GM19395 (cell line): ENCODE measurements at regions not wholly inside any gene's neighbourhood (a gene's known extent, or its start where the extent isn't known, plus 50 kb on each side); places are given as distances from the start of the nearest gene placed in this dataset.

Experiments
- ATAC-seq: cut with Tn5 transposase; IDR thresholded peaks from one replicate; pipeline ENCODE4 v1.9.1; 2021; ENCODE audit warnings: mild to moderate bottlenecking, moderate library complexity; ENCODE audit not compliant: unreplicated experiment

GRCh38 chr16:79449067-79449769 lies 151.3 kb downstream of the MAF start:
- no peak for ATAC-seq

- ATAC-seq = no peak
These were observed 156.0 kb downstream of the MAF start for GRCh38 chr16:79444572-79444971.

GRCh38 chr16:79439901-79440300 lies 160.6 kb downstream of the MAF start:
- ATAC-seq = no peak

GRCh38 chr16:79437764-79438751 lies 162.5 kb downstream of the MAF start:
- ATAC-seq = no peak

- ATAC-seq = no peak
These were observed 163.7 kb downstream of the MAF start for GRCh38 chr16:79436885-79437284.

- ATAC-seq = no peak
These were observed 165.8 kb downstream of the MAF start for GRCh38 chr16:79434771-79435170.

GRCh38 chr16:79434092-79434491 lies 166.4 kb downstream of the MAF start:
- no peak for ATAC-seq

GRCh38 chr16:79431923-79432322 lies 168.6 kb downstream of the MAF start:
- no peak for ATAC-seq

GRCh38 chr16:79430191-79430678 lies 170.3 kb downstream of the MAF start:
- no peak for ATAC-seq

- no peak for ATAC-seq
These were observed 171.0 kb downstream of the MAF start for GRCh38 chr16:79429381-79430190.

- no peak for ATAC-seq
These were observed 173.9 kb downstream of the MAF start for GRCh38 chr16:79426663-79427062.

- no peak for ATAC-seq
These were observed 178.5 kb downstream of the MAF start for GRCh38 chr16:79422064-79422463.

GRCh38 chr16:79421126-79421525 lies 179.4 kb downstream of the MAF start:
- ATAC-seq = no peak

- ATAC-seq = no peak
These were observed 180.0 kb downstream of the MAF start for GRCh38 chr16:79420493-79420892.

GRCh38 chr16:79419148-79419547 lies 181.4 kb downstream of the MAF start:
- no peak for ATAC-seq

- ATAC-seq = no peak
These were observed 182.9 kb downstream of the MAF start for GRCh38 chr16:79417601-79418008.

- no peak for ATAC-seq
These were observed 184.4 kb downstream of the MAF start for GRCh38 chr16:79415983-79416640.

GRCh38 chr16:79412783-79413225 lies 187.7 kb downstream of the MAF start:
- no peak for ATAC-seq

- ATAC-seq = no peak
These were observed 188.7 kb downstream of the MAF start for GRCh38 chr16:79411805-79412204.

- no peak for ATAC-seq
These were observed 189.2 kb downstream of the MAF start for GRCh38 chr16:79411357-79411756.
